A673 (cell line): ENCODE measurements at regions not wholly inside any gene's neighbourhood (a gene's known extent, or its start where the extent isn't known, plus 50 kb on each side); places are given as distances from the start of the nearest gene placed in this dataset.

Experiments used
- CTCF ChIP-seq: fragments of 300-800, 200-600 bp; sonication (generic); conservative IDR thresholded peaks from 2 replicates; pipeline ENCODE4 v1.5.1; 2017; ENCODE audit warnings: low read depth, mild to moderate bottlenecking, antibody characterized with exemption, low read length, moderate library complexity, mixed read lengths
- EZH2 ChIP-seq: fragments of 200-600 bp; sonication (generic); IDR thresholded peaks from 2 replicates; pipeline ENCODE4 v1.6.1; 2017; ENCODE audit warnings: borderline replicate concordance, low read depth, mild to moderate bottlenecking, mixed read lengths, antibody characterized with exemption, low read length; ENCODE audit not compliant: poor library complexity, severe bottlenecking

- TF ChIP-seq CTCF (no peak), EZH2 (no peak)
Observed at GRCh38 chr14:71621276-71621675, 311.0 kb upstream of the RGS6 start.
